ENCODE measurements at regions not wholly inside any gene's neighbourhood (a gene's known extent, or its start where the extent isn't known, plus 50 kb on each side); places are given as distances from the start of the nearest gene placed in this dataset.

DNA sequence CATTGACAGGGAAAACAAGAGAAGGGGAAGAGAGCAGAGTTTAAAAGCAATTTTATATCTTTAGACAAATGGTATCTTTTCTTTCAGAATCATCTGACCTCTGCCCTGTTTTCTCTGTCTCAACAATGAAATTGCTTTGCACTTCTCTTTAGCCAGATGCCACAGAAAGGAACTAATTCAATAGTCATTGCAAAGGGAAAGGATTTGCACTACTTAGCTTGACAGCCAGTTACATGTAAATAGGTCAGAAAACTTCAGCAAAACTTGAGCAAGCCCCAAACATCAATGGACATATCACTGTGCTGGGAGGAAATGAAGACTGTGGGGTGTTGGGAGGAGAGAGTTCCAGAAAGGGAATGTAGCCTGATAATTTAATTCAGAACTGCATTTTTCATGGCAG is 181.3 kb upstream of the FAM83B start:
- TF ChIP-seq CTCF (IDR thresholded peaks at IDR 0.05) (no peak), POLR2A (IDR thresholded peaks at IDR 0.05) (no peak), EP300 (IDR thresholded peaks at IDR 0.05) (no peak)

All from tibial nerve (tissue), 4 donors.